BE2C (cell line): ENCODE measurements at regions not wholly inside any gene's neighbourhood (a gene's known extent, or its start where the extent isn't known, plus 50 kb on each side); places are given as distances from the start of the nearest gene placed in this dataset.

Source experiments
- DNase-seq: peaks from one replicate; pipeline ENCODE4 v3.0.0-alpha.2; 2020
- H3K27me3 ChIP-seq: fragments of 250-450 bp; sonication (Bioruptor Pico); 2 replicates; pipeline ENCODE4 v1.5.1; 2020; ENCODE audit warnings: mild to moderate bottlenecking
- H3K36me3 ChIP-seq: fragments of 250-450 bp; sonication (Bioruptor Pico); 2 replicates; pipeline ENCODE4 v1.5.1; 2020; ENCODE audit warnings: mild to moderate bottlenecking
- H3K4me1 ChIP-seq: fragments of 250-450 bp; sonication (Bioruptor Pico); 2 replicates; pipeline ENCODE4 v1.5.1; 2020
- H3K4me3 ChIP-seq: 2 replicates; pipeline ENCODE4 v1.5.1; 2011; ENCODE audit warnings: low read depth, low read length
- H3K9me3 ChIP-seq: fragments of 250-450 bp; sonication (Bioruptor Pico); 2 replicates; pipeline ENCODE4 v1.5.1; 2020
- CTCF ChIP-seq: IDR thresholded peaks from 2 replicates; pipeline ENCODE4 v1.5.1; 2012; ENCODE audit warnings: mild to moderate bottlenecking, low read depth, low read length

DNA sequence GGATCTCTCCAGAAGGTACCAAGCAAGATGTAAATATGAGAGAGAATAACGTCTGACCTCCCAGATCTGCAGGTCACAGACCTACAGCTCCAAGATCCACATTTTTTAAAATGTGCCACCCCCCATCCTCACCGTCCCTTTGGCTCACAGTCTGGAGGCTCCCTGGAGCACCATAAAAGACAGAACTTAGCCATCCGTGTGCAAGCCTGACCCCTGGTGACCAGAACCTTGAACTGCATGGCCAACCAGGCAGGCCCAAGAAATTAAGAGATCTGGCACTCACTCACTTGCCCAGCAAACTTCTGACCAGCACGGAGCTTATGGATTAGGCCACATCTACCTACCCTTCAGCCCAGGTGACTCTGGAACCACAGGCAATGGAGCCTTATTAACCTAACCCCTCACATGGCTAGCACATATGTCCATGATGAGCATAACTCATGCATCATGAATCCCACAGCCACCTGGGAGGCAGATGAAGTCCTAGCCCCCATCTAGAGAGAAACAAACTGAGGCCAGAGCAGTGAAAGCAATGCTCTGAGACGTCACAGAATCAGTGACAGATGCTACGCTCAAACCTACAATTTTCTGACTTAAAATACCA lies 275.3 kb downstream of the UACA start:
- H3K4me1 ChIP-seq, result peaks cover 6% of the 10 kb centered on the region
- peak; percentile 98 for TF ChIP-seq CTCF
- no peaks in the 10 kb centered on the region for H3K36me3 ChIP-seq
- H3K4me3 ChIP-seq, result no peak overlapping the region
- no peaks in the 10 kb centered on the region for H3K27me3 ChIP-seq
- H3K9me3 ChIP-seq, result no peaks in the 10 kb centered on the region
- peak; percentile 72 for DNase-seq

DNA sequence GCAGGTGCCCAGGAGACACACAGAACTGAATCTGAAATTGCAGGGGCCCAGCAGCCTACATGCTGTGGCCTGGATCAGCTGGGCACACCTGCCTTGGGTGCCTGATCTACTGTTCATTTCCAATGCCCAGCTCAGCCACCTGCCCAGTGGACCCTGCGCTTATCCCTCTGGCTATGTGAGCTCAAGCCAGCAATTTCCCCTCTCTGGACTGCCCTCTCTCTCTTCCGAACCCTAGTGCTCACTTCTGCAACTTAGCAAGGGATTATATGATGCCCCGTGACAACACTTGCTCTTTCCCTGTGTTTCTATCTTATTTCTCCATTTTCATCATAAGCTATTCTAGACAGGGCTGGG lies 276.0 kb downstream of the UACA start:
- Histone ChIP-seq H3K27me3 (no peaks in the 10 kb centered on the region), H3K4me3 (no peak overlapping the region), H3K36me3 (no peaks in the 10 kb centered on the region), H3K4me1 (peaks cover 3% of the 10 kb centered on the region), H3K9me3 (no peaks in the 10 kb centered on the region)
- TF ChIP-seq CTCF, result no peak
- DNase-seq, result no peak

- Histone ChIP-seq H3K36me3 (no peaks in the 10 kb centered on the region), H3K4me3 (no peak overlapping the region), H3K27me3 (no peaks in the 10 kb centered on the region), H3K9me3 (no peaks in the 10 kb centered on the region), H3K4me1 (no peaks in the 10 kb centered on the region; the same call in none of the 2 replicates)
- no peak for DNase-seq
- TF ChIP-seq CTCF, result no peak
Measured at GRCh38 chr15:70486451-70487386, 276.6 kb downstream of the UACA start.

- H3K4me3 ChIP-seq, result no peak overlapping the region
- DNase-seq, result no peak
- no peak for TF ChIP-seq CTCF
Measured at GRCh38 chr15:70486012-70486411, 277.3 kb downstream of the UACA start.

DNA sequence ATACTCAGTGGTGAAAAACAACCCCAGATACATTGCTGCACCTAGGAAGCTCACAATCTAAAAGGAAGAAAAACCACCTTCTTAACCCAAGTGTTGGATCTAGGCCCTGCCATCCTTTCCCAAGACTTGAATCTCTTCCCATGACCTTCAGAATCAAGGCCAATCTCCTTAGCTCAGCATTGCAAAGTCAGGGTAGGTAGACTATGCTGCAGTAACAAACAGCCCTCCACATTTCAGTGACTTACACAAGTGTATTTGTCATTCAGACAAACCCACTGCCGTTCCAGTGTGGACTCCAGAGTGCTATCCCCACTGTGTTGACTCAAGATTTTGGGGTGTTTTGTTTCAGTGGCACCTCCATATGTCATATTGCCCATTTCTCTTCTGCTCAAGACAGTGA lies 278.4 kb downstream of the UACA start:
- Histone ChIP-seq H3K27me3 (no peaks in the 10 kb centered on the region), H3K4me3 (no peak overlapping the region), H3K9me3 (no peaks in the 10 kb centered on the region), H3K4me1 (no peaks in the 10 kb centered on the region; the same call in none of the 2 replicates), H3K36me3 (no peaks in the 10 kb centered on the region)
- DNase-seq, result no peak
- TF ChIP-seq CTCF, result no peak

More at GRCh38 chr15:70486012-70486411, 277.3 kb downstream of the UACA start:
- Histone ChIP-seq H3K4me1 (no peaks in the 10 kb centered on the region; the same call in none of the 2 replicates), H3K9me3 (no peaks in the 10 kb centered on the region), H3K27me3 (no peaks in the 10 kb centered on the region), H3K36me3 (no peaks in the 10 kb centered on the region)

DNA sequence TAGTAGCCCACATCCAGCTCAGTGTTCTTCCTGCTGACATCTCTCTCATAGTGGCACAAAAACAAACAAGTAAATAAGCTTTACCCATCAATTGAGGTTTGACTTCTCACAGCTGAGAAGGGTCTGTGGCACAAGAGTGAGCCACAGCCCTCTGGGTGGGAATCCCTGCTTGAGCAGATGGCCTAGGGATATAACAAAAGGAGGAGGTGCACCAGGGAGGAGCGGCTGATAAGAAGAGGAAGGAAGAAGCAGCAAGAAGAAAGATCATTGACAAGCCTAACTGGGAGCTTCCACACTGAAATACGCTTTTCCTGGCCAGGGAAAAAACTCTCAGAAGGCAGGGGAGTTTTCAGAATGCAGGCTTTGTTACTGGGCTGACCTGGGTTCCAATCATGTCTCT lies 279.8 kb downstream of the UACA start:
- no peak for DNase-seq
- H3K4me3 ChIP-seq, result no peak overlapping the region
- no peaks in the 10 kb centered on the region for H3K9me3 ChIP-seq
- no peaks in the 10 kb centered on the region; the same call in none of the 2 replicates for H3K4me1 ChIP-seq
- no peaks in the 10 kb centered on the region for H3K36me3 ChIP-seq
- no peaks in the 10 kb centered on the region for H3K27me3 ChIP-seq
- no peak for TF ChIP-seq CTCF
